RKO (cell line): ENCODE measurements at regions not wholly inside any gene's neighbourhood (a gene's known extent, or its start where the extent isn't known, plus 50 kb on each side); places are given as distances from the start of the nearest gene placed in this dataset.

Source experiments
- DNase-seq: peaks from one replicate; pipeline ENCODE4 v3.0.0-alpha.2; 2016; ENCODE audit warnings: low spot score

DNA sequence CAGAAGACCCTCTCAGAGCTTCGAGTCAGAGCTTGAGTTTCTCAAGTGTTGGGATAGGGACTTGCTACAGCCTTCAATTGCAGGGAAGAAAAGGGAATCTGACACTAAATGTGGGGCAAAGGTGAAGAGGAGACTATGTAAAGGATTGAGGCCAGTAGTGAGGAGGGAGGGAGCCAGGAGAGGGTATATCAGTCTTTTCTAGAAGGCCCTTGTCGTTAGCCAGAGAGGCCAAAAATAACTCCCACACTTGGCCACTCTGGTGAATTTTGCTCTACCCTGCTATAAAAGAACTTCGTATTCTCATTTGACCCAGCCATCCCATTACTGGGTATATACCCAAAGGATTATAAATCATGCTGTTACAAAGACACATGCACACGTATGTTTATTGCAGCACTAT, 162.0 kb downstream of the MDFIC start:
- DNase-seq, result no peak

DNA sequence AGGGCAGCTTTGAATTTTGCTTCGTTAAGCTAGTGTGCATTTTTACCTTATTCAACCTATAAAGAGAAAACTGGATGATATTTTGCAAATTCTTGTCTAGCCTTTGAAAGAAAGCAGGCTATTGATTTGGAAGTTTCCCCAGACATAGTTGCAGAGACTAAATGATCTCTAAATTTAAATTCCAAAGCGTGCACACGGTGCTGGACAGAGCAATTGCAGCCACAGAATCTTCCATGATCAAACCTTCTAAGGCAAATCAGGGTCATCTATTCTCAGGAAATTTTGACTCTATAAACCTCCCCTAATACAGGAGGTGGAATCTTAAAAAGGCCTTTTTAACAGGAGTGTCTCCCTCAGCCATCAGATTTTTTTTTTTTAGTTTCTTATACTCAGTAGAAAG, 159.9 kb downstream of the MDFIC start:
- DNase-seq, result no peak

DNA sequence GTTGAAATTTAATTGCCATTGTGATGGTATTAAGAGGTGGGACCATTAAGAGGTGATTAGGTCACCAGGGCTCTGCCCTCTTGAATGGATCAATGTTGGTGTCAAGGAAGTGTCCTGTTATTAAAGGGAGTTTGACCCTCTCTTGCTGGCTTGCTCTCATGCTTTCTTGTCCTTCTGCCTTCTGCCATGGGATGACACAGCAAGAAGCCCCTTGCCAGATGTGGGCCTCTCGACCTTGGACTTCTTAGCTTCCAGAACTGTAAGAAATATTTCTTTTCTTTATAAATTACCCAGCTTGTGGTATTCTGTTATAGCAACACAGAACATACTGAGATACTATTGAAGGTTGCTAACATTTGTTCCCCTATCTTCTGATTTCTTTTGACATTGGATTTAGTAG, 157.0 kb downstream of the MDFIC start:
- no peak for DNase-seq

DNA sequence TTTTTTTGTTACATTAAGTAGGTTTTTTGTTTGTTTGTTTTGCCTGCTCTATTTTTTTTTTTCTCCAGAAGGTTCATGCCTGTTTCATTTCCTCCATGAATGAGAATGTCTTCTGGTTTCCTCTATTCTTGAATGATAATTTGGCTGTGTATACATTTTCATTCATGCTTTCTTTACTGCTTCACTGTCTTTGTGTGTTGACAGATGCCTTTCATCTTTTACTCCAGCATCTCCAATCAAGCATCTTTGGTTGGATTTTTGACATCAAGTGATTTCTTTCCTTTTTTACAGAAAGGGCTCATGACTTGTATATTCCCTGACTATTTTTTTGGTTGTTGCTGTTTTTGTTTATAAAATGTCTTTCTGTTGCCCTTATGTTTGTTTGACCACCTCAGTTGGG, 156.5 kb downstream of the MDFIC start:
- DNase-seq, result no peak

DNA sequence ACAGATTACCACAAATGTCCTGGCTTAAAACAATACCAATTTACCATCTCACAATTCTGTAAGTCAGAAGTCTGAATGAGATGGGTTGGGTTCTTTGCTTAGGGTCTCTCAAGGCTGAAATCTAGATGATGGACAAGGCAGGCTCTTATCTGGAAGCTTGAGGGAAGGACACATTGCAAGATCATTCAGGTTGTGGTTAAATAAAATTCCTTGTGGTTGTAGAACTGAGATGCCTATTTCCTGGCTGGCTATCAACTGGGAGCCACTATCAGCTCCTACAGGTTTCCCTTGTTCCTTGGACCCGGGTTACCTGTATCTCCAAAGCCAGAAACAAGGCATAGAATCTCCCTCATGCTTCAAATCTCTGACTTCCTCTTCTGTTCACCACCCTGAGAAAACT, 148.4 kb downstream of the MDFIC start:
- DNase-seq, result no peak
